ENCODE measurements at regions not wholly inside any gene's neighbourhood (a gene's known extent, or its start where the extent isn't known, plus 50 kb on each side); places are given as distances from the start of the nearest gene placed in this dataset.

- TF ChIP-seq CTCF (IDR thresholded peaks at IDR 0.05) (no peak), POLR2A (IDR thresholded peaks at IDR 0.05) (no peak)
- intact Hi-C loops (cut with DNase I): no loop called here
- 52 to 74% (median 66%) methylated on average over 3 of the region's 3 CpGs for WGBS, 4 donors
Measured at GRCh38 chr2:236452238-236452637, 117.4 kb upstream of the ACKR3 start.

GRCh38 chr2:236454076-236454475, 115.5 kb upstream of the ACKR3 start:
- H3K4me1 ChIP-seq (replicated peaks in 1 of 2): no peaks in the 10 kb centered on the region
- DNase-seq: no peak
- no peaks in the 10 kb centered on the region for H3K36me3 ChIP-seq (replicated peaks in 1 of 2)
- H3K27ac ChIP-seq: no peak overlapping the region
- TF ChIP-seq CTCF (IDR thresholded peaks at IDR 0.05) (no peak), POLR2A (IDR thresholded peaks at IDR 0.05) (no peak)
- H3K27me3 ChIP-seq: no peaks in the 10 kb centered on the region
- H3K9me3 ChIP-seq (replicated peaks in 1 of 3): no peaks in the 10 kb centered on the region
- no peak overlapping the region for H3K4me3 ChIP-seq
- 89 to 93% (median 91%) methylated on average over 9 to 10 of the region's 10 CpGs for WGBS, 4 donors
- intact Hi-C loops (cut with DNase I): no loop called here

More at GRCh38 chr2:236452238-236452637, 117.4 kb upstream of the ACKR3 start:
- H3K27ac ChIP-seq: no peak overlapping the region
- H3K4me1 ChIP-seq (replicated peaks in 1 of 2): no peaks in the 10 kb centered on the region
- H3K36me3 ChIP-seq (replicated peaks in 1 of 2): no peaks in the 10 kb centered on the region
- no peaks in the 10 kb centered on the region for H3K27me3 ChIP-seq
- DNase-seq: no peak
- H3K9me3 ChIP-seq (replicated peaks in 1 of 3): no peaks in the 10 kb centered on the region
- no peak overlapping the region for H3K4me3 ChIP-seq

DNA sequence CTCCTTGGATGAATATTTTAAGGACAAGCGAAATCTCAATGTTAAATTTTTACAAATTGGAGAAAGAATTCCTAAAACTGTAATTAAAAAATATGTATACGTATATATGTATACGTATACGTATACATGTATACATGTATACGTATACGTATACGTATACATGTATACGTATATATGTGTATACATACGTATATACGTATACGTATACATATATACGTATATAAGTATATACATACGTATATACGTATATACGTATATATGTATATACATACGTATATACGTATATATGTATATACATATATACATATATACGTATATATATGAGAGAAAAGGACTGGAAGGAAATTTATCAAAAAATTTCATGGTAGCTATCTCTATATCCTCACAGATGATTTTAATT, 110.2 kb upstream of the ACKR3 start:
- Histone ChIP-seq H3K36me3 (replicated peaks in 1 of 2) (no peaks in the 10 kb centered on the region), H3K4me3 (no peak overlapping the region), H3K27me3 (no peaks in the 10 kb centered on the region), H3K27ac (no peak overlapping the region), H3K4me1 (replicated peaks in 1 of 2) (no peaks in the 10 kb centered on the region), H3K9me3 (replicated peaks in 1 of 3) (no peaks in the 10 kb centered on the region)
- TF ChIP-seq POLR2A (IDR thresholded peaks at IDR 0.05) (no peak), CTCF (IDR thresholded peaks at IDR 0.05) (no peak)
- intact Hi-C loops (cut with DNase I): no loop called here
- DNase-seq: no peak
- WGBS, 4 donors: 91 to 98% (median 95%) methylated on average over 18 of the region's 18 CpGs

DNA sequence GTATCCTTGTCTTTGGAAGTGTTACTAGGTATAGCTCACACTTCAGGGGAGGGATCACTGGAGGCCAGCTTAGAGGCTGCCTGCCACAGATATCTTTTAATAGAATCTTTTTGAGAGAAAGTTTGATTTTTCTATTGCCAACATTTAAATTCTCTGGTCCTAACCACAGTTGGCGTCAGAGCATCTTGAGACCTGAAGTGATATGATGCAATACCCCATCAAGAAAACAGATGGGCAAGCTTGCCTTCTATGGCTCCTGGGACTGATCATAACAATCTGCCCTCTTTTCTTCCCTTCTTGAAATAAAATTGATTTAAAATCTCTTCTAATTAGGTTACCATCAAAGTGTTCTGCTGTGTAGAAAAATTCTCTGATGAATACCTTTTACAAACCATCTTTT, 105.5 kb upstream of the ACKR3 start:
- no peaks in the 10 kb centered on the region for H3K9me3 ChIP-seq (replicated peaks in 1 of 3)
- intact Hi-C loops (cut with DNase I): no loop called here
- H3K27ac ChIP-seq: no peak overlapping the region
- WGBS, 4 donors: 88 to 93% (median 89%) methylated on average over 1 of the region's 1 CpG
- no peaks in the 10 kb centered on the region for H3K4me1 ChIP-seq (replicated peaks in 1 of 2)
- TF ChIP-seq POLR2A (IDR thresholded peaks at IDR 0.05): no peak
- no peak for TF ChIP-seq CTCF (IDR thresholded peaks at IDR 0.05)
- DNase-seq: no peak
- H3K27me3 ChIP-seq: no peaks in the 10 kb centered on the region
- H3K4me3 ChIP-seq: no peak overlapping the region
- no peaks in the 10 kb centered on the region for H3K36me3 ChIP-seq (replicated peaks in 1 of 2)
